Left colon (tissue), 2 donors: ENCODE measurements at regions not wholly inside any gene's neighbourhood (a gene's known extent, or its start where the extent isn't known, plus 50 kb on each side); places are given as distances from the start of the nearest gene placed in this dataset.
"Not testable (repeated sequence)": the region's sequence is repeated elsewhere in the genome, so short reads cannot be mapped to it uniquely, and the experiment has no call there.

Experiments
- ATAC-seq: fragments of 200-7000 bp; cut with Tn5 transposase; one replicate; pipeline ENCODE4 v1.9.1; 2020; ENCODE audit warnings: mild to moderate bottlenecking, moderate library complexity
- DNase-seq, 2 donors: peaks; one replicate each; pipeline ENCODE4 v3.0.0-alpha.2; 2020
- intact Hi-C, 2 donors: fragments of 100-400 bp; cut with DNase I in 1 of 2; cut with micrococcal nuclease in 1 of 2; formaldehyde crosslinking; loops; one replicate each; pipeline versions ENCODE4 v1.11.2 to v1.14.0; 2022; cut with DNase I, micrococcal nuclease
- donor health status: DM: no; HTN: no; CAD: no.
- donor health status: DM: yes; HTN: yes; CAD: no.

DNA sequence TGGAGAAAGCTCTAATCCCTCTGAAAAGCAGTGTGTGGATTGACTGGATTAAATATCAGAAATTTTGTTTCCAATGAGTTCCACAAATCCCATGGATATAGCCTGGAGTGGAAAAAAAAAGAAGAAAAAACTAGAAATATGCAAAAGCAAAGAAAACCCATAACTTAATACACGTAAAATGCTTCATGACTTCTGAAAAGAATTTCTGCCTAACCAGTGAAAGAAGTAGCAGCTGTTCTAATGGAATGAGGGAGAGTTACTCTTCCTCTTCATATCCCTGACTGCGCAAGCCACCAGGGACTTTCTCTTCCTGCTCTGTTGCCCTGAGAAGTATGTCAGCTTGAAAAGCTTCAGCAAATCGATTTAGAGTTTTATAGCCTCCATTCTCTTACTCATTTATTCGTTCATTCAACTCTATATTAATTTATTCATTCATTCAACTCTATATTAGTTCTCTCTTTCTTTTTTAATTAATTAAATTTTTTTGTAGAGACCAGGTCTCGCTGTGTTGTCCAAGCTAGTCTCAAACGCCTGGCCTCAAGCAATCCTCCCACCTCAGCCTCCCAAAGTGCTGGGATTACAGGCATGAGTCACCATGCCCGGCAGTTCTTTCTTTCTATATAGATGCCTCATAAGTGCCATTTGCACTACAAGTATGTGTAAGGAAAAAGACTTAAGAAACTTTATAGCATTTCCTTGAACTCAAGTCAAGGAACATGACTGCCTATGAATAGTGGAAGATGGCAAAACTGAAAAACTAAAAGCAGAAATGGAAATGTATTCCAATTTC is 447.3 kb upstream of the NRP1 start:
- no peak for DNase-seq
- no peak for ATAC-seq
- intact Hi-C loops, result no loop called here

GRCh38 chr10:33780961-33781360 is 446.5 kb upstream of the NRP1 start:
- intact Hi-C loops, result no loop called here
- ATAC-seq (no peak), DNase-seq (no peak)

DNA sequence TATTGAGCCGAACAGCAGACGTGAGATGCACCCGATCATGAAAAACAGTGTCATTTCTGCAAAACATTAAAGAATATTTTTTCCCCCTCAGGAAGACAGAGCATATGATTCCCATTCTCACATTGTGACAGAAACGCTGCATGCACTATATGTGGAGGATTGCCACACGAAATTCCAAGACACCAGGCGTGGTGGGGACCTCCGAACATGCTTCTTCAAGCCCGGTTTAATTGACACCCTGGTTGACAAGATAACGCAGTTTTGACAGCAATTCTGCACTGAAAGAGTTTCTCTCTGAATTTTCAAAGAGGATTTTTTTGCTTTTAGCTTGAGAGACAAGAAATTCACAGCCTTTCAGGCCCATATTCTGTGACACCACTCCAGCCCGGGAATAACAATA is 442.8 kb upstream of the NRP1 start:
- no peak for ATAC-seq
- intact Hi-C loops, result no loop called here
- DNase-seq, result no peak

- DNase-seq, result no peak
- ATAC-seq, result no peak
- intact Hi-C loops, result no loop called here
Measured at GRCh38 chr10:33776419-33777070, 442.1 kb upstream of the NRP1 start.

DNA sequence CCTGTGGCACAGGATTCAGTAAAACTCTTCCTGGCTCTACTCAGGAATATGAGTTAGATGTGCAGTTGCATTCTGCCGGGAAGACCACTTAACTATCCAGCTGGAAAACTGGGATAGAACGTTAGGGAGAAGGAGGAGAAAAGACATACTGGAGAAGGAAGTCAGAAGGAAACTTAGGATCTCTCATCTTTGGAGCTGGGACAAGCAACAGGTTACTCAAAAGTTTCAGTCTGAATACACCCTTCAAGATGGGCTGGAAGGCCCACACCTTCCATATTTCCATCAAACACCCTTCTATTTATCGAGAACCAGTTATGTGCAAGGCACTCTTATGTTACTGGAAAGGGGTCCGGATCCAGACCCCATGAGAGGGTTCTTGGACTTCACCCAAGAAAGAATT is 440.4 kb upstream of the NRP1 start:
- DNase-seq (no peak), ATAC-seq (no peak)
- intact Hi-C loops, result no loop called here

DNA sequence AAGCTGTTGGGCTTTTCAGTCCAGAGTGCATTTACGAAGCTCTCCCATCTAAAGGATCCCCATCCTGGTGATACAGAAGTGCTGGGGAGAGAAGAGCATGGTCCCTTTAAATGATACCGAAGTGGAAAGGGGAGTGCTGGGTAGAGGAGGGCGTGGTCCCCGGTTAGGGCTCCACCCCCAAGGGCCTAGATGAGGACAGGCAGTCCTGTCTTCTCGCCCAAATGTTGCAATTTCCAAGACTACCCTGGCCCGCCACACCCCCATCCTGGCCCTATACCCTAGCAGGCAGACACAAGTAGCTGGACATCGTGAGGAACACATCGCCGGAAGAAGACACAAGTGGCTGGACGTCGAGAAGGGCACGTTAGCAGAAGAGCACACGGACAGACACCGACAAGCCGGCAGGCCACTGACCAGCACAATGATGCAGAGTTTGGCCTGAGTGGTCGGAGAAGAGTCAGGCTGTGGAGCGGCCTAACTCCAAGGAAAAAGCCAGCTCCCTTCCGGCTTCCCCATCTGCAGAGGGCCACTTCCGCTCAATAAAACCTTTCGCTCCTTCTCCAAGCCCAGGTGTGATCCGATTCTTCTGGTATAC is 439.5 kb upstream of the NRP1 start:
- DNase-seq (no peak), ATAC-seq (no peak)
- intact Hi-C loops, result no loop called here

GRCh38 chr10:33773253-33773573 is 438.7 kb upstream of the NRP1 start:
- intact Hi-C loops, result no loop called here
- DNase-seq (no peak), ATAC-seq (no peak)

GRCh38 chr10:33772370-33773252 is 438.1 kb upstream of the NRP1 start:
- DNase-seq (no peak), ATAC-seq (no peak)
- intact Hi-C loops, result no loop called here

DNA sequence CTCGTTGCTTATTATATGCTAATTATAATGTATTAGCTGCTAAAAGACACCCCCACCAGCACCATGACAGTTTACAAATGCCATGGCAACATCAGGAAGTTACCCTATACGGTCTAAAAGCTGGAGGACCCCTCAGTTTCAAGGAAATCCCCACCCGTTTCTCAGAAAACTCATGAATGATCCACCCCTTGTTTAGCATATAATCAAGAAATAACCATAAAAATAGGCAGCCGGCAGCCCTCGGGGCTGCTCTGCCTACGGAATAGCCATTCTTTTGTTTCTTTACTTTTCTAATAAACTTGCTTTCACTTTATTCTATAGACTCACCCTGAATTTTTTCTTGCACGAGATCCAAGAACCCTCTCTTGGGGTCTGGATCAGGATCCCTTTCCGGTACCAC is 437.4 kb upstream of the NRP1 start:
- intact Hi-C loops, DNase-seq, ATAC-seq: not testable (repeated sequence)

- DNase-seq (no peak), ATAC-seq (no peak)
- intact Hi-C loops, result no loop called here
Measured at GRCh38 chr10:33764694-33765185, 430.3 kb upstream of the NRP1 start.

GRCh38 chr10:33760056-33760943 is 425.8 kb upstream of the NRP1 start:
- intact Hi-C loops, result no loop called here
- ATAC-seq, result no peak
- DNase-seq, result no peak

DNA sequence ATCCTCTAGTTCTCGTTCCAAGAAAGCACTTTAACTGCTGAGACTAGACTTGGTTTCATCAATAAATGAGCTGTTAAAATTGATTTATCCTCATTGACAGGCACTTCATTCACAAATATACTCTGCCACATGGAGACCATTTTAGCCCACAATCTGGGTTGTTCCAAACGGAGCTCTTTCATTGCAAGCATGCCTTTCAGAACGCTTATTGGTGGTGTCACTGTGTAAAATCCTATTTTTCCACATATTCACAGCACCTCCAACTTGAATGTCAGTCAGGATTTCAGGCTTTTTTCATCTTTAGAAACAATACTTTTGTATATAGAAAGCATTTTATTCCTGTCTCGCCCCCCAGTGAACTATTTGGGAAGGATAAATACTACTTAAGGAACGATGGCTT is 424.7 kb upstream of the NRP1 start:
- ATAC-seq (no peak), DNase-seq (no peak)
- intact Hi-C loops, result no loop called here

DNA sequence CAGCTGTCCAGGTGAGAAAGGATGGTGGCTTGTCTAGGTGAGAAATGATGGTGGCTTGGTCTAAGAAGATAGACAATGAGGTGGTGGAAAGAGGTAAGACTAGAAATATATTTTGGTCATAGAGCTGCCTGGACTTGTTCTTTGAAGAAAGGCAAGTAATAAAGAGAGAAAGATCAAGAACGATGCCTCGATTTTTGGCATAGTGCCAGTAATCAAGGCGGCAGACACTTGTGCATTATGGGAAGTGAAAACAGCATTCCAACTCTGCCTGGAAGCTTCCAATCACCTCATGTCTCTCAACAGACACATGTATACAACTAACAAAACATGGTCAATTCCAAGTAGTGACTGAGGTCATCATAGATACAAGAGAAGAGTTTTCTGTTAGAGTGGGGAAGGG is 423.8 kb upstream of the NRP1 start:
- ATAC-seq, result no peak
- DNase-seq, result no peak
- intact Hi-C loops, result no loop called here

GRCh38 chr10:33754052-33754451 is 419.6 kb upstream of the NRP1 start:
- ATAC-seq, result no peak
- no peak for DNase-seq
- intact Hi-C loops, result no loop called here

- intact Hi-C loops, result no loop called here
- no peak for ATAC-seq
- DNase-seq, result no peak
Measured at GRCh38 chr10:33753389-33753788, 418.9 kb upstream of the NRP1 start.

- intact Hi-C loops, result no loop called here
- no peak for ATAC-seq
- DNase-seq, result no peak
Measured at GRCh38 chr10:33749790-33750189, 415.3 kb upstream of the NRP1 start.

GRCh38 chr10:33749067-33749735 is 414.7 kb upstream of the NRP1 start:
- DNase-seq (no peak), ATAC-seq (no peak)
- intact Hi-C loops, result no loop called here

DNA sequence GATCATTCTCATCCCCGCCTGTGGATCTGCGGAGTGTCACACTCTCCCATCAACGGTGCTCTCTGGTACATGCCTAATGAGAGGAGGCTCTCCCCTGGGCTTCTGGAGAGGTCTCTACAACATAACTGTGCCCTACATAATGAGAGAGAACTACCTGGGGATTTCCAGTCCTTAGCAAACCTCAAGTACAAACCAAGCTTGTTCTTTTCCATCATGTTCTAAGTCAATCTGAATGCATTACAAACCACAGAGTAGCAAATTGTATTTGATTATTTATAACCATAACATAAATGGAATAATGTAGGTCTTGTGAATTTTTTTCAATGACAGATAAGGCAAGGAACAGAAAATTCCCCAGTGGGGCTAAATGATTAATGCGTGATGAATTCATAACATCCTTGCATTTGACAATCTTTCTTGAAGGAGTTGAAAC is 412.4 kb upstream of the NRP1 start:
- ATAC-seq (no peak), DNase-seq (no peak)
- intact Hi-C loops, result no loop called here
